ENCODE measurements at regions not wholly inside any gene's neighbourhood (a gene's known extent, or its start where the extent isn't known, plus 50 kb on each side); places are given as distances from the start of the nearest gene placed in this dataset.
"Not testable (repeated sequence)": the region's sequence is repeated elsewhere in the genome, so short reads cannot be mapped to it uniquely, and the experiment has no call there.

- Mint-ChIP-seq H3K36me3 (ENCODE audit: low read depth) (no peaks in the 10 kb centered on the region), H3K4me1 (ENCODE audit: low read depth) (peaks cover 14% of the 10 kb centered on the region), H3K9me3 (peaks cover 11% of the 10 kb centered on the region), H3K27ac (no peak overlapping the region), H3K4me3 (no peak overlapping the region), H3K27me3 (peaks cover 2% of the 10 kb centered on the region)
- intact Hi-C loops (cut with micrococcal nuclease) = no loop called here
Measured at GRCh38 chr3:84717894-84718293, 240.9 kb upstream of the CADM2 start.

GRCh38 chr3:84724877-84725276, 233.9 kb upstream of the CADM2 start:
- Mint-ChIP-seq H3K4me3 (no peak overlapping the region), H3K27ac (peak overlapping the region; percentile 22), H3K27me3 (peaks cover 2% of the 10 kb centered on the region), H3K36me3 (ENCODE audit: low read depth) (no peaks in the 10 kb centered on the region), H3K4me1 (ENCODE audit: low read depth) (no peaks in the 10 kb centered on the region), H3K9me3 (no peaks in the 10 kb centered on the region)
- intact Hi-C loops (cut with micrococcal nuclease) = no loop called here

- Mint-ChIP-seq H3K4me1 (ENCODE audit: low read depth) (no peaks in the 10 kb centered on the region), H3K27me3 (no peaks in the 10 kb centered on the region), H3K27ac (no peak overlapping the region), H3K4me3 (no peak overlapping the region), H3K36me3 (ENCODE audit: low read depth) (no peaks in the 10 kb centered on the region), H3K9me3 (no peaks in the 10 kb centered on the region)
- intact Hi-C loops (cut with micrococcal nuclease) = no loop called here
Measured at GRCh38 chr3:84727616-84728015, 231.2 kb upstream of the CADM2 start.

GRCh38 chr3:84734731-84735130, 224.1 kb upstream of the CADM2 start:
- intact Hi-C loops (cut with micrococcal nuclease); H3K36me3 Mint-ChIP-seq (ENCODE audit: low read depth); H3K27me3 Mint-ChIP-seq; H3K4me3 Mint-ChIP-seq; H3K9me3 Mint-ChIP-seq: not testable (repeated sequence)
- Mint-ChIP-seq H3K4me1 (ENCODE audit: low read depth) (peaks cover 13% of the 10 kb centered on the region), H3K27ac (peak overlapping the region; percentile 43)

GRCh38 chr3:84738086-84738485, 220.7 kb upstream of the CADM2 start:
- intact Hi-C loops (cut with micrococcal nuclease) = no loop called here
- peaks cover 13% of the 10 kb centered on the region for H3K4me1 Mint-ChIP-seq (ENCODE audit: low read depth)
- H3K27ac Mint-ChIP-seq = no peak overlapping the region
- no peak overlapping the region for H3K4me3 Mint-ChIP-seq
- no peaks in the 10 kb centered on the region for H3K36me3 Mint-ChIP-seq (ENCODE audit: low read depth)
- peaks cover 8% of the 10 kb centered on the region for H3K9me3 Mint-ChIP-seq
- H3K27me3 Mint-ChIP-seq = no peaks in the 10 kb centered on the region

GRCh38 chr3:84742915-84743425, 215.8 kb upstream of the CADM2 start:
- Mint-ChIP-seq H3K36me3 (ENCODE audit: low read depth) (no peaks in the 10 kb centered on the region), H3K4me3 (no peak overlapping the region), H3K27ac (no peak overlapping the region), H3K27me3 (no peaks in the 10 kb centered on the region), H3K4me1 (ENCODE audit: low read depth) (no peaks in the 10 kb centered on the region), H3K9me3 (no peaks in the 10 kb centered on the region)
- intact Hi-C loops (cut with micrococcal nuclease) = loop anchor here (5.0 kb wide), 1 partner anchor 36 kb away; no protein-coding TSS in a partner anchor

- Mint-ChIP-seq H3K4me3 (no peak overlapping the region), H3K36me3 (ENCODE audit: low read depth) (no peaks in the 10 kb centered on the region), H3K4me1 (ENCODE audit: low read depth) (no peaks in the 10 kb centered on the region), H3K9me3 (no peaks in the 10 kb centered on the region), H3K27ac (no peak overlapping the region), H3K27me3 (no peaks in the 10 kb centered on the region)
- intact Hi-C loops (cut with micrococcal nuclease) = loop anchor here (5.0 kb wide), 1 partner anchor 37 kb away; no protein-coding TSS in a partner anchor
Measured at GRCh38 chr3:84744130-84744529, 214.7 kb upstream of the CADM2 start.

- peaks cover 26% of the 10 kb centered on the region for H3K9me3 Mint-ChIP-seq
- intact Hi-C loops (cut with micrococcal nuclease) = no loop called here
- H3K27ac Mint-ChIP-seq = no peak overlapping the region
- no peaks in the 10 kb centered on the region for H3K4me1 Mint-ChIP-seq (ENCODE audit: low read depth)
- no peaks in the 10 kb centered on the region for H3K36me3 Mint-ChIP-seq (ENCODE audit: low read depth)
- no peaks in the 10 kb centered on the region for H3K27me3 Mint-ChIP-seq
- no peak overlapping the region for H3K4me3 Mint-ChIP-seq
Measured at GRCh38 chr3:84755860-84756259, 202.9 kb upstream of the CADM2 start.

- no peak overlapping the region for H3K27ac Mint-ChIP-seq
- H3K9me3 Mint-ChIP-seq = peaks cover 42% of the 10 kb centered on the region
- no peaks in the 10 kb centered on the region for H3K27me3 Mint-ChIP-seq
- H3K4me3 Mint-ChIP-seq = no peak overlapping the region
- no peaks in the 10 kb centered on the region for H3K4me1 Mint-ChIP-seq (ENCODE audit: low read depth)
- no peaks in the 10 kb centered on the region for H3K36me3 Mint-ChIP-seq (ENCODE audit: low read depth)
- intact Hi-C loops (cut with micrococcal nuclease) = no loop called here
Measured at GRCh38 chr3:84759361-84759760, 199.4 kb upstream of the CADM2 start.

- intact Hi-C loops (cut with micrococcal nuclease) = loop anchor here (1.0 kb wide), 1 partner anchor 225 kb away; no protein-coding TSS in a partner anchor
- H3K4me3 Mint-ChIP-seq = no peak overlapping the region
- H3K9me3 Mint-ChIP-seq = peaks cover 8% of the 10 kb centered on the region
- H3K36me3 Mint-ChIP-seq (ENCODE audit: low read depth) = no peaks in the 10 kb centered on the region
- H3K4me1 Mint-ChIP-seq (ENCODE audit: low read depth) = no peaks in the 10 kb centered on the region
- H3K27me3 Mint-ChIP-seq = no peaks in the 10 kb centered on the region
- H3K27ac Mint-ChIP-seq = no peak overlapping the region
Measured at GRCh38 chr3:84772841-84773240, 185.9 kb upstream of the CADM2 start.

- Mint-ChIP-seq H3K4me3 (no peak overlapping the region), H3K27ac (no peak overlapping the region), H3K36me3 (ENCODE audit: low read depth) (no peaks in the 10 kb centered on the region), H3K9me3 (no peaks in the 10 kb centered on the region), H3K4me1 (ENCODE audit: low read depth) (no peaks in the 10 kb centered on the region), H3K27me3 (no peaks in the 10 kb centered on the region)
- intact Hi-C loops (cut with micrococcal nuclease) = no loop called here
Measured at GRCh38 chr3:84783281-84783680, 175.5 kb upstream of the CADM2 start.

- Mint-ChIP-seq H3K36me3 (ENCODE audit: low read depth) (no peaks in the 10 kb centered on the region), H3K4me1 (ENCODE audit: low read depth) (no peaks in the 10 kb centered on the region), H3K27ac (no peak overlapping the region), H3K9me3 (peaks cover 34% of the 10 kb centered on the region), H3K4me3 (no peak overlapping the region), H3K27me3 (no peaks in the 10 kb centered on the region)
- intact Hi-C loops (cut with micrococcal nuclease) = no loop called here
Measured at GRCh38 chr3:84789961-84790360, 168.8 kb upstream of the CADM2 start.

GRCh38 chr3:84806958-84807357, 151.8 kb upstream of the CADM2 start:
- no peak overlapping the region for H3K4me3 Mint-ChIP-seq
- intact Hi-C loops (cut with micrococcal nuclease) = no loop called here
- H3K27me3 Mint-ChIP-seq = no peaks in the 10 kb centered on the region
- no peaks in the 10 kb centered on the region for H3K4me1 Mint-ChIP-seq (ENCODE audit: low read depth)
- H3K9me3 Mint-ChIP-seq = no peaks in the 10 kb centered on the region
- H3K27ac Mint-ChIP-seq = no peak overlapping the region
- H3K36me3 Mint-ChIP-seq (ENCODE audit: low read depth) = no peaks in the 10 kb centered on the region

GRCh38 chr3:84820126-84820525, 138.7 kb upstream of the CADM2 start:
- Mint-ChIP-seq H3K36me3 (ENCODE audit: low read depth) (no peaks in the 10 kb centered on the region), H3K4me3 (no peak overlapping the region), H3K27ac (no peak overlapping the region), H3K9me3 (peaks cover 19% of the 10 kb centered on the region), H3K27me3 (no peaks in the 10 kb centered on the region), H3K4me1 (ENCODE audit: low read depth) (no peaks in the 10 kb centered on the region)
- intact Hi-C loops (cut with micrococcal nuclease) = no loop called here

GRCh38 chr3:84820906-84821305, 137.9 kb upstream of the CADM2 start:
- Mint-ChIP-seq H3K4me3 (no peak overlapping the region), H3K9me3 (peaks cover 15% of the 10 kb centered on the region), H3K27ac (no peak overlapping the region), H3K36me3 (ENCODE audit: low read depth) (no peaks in the 10 kb centered on the region), H3K4me1 (ENCODE audit: low read depth) (no peaks in the 10 kb centered on the region), H3K27me3 (no peaks in the 10 kb centered on the region)
- intact Hi-C loops (cut with micrococcal nuclease) = no loop called here

Data from dendritic cell treated with granulocyte-macrophage colony-stimulating factor and Interleukin-4, amounts not matched to agents 40 ng/mL and 50 ng/mL, for 4 days (primary cell).